ENCODE measurements at regions not wholly inside any gene's neighbourhood (a gene's known extent, or its start where the extent isn't known, plus 50 kb on each side); places are given as distances from the start of the nearest gene placed in this dataset.

DNA sequence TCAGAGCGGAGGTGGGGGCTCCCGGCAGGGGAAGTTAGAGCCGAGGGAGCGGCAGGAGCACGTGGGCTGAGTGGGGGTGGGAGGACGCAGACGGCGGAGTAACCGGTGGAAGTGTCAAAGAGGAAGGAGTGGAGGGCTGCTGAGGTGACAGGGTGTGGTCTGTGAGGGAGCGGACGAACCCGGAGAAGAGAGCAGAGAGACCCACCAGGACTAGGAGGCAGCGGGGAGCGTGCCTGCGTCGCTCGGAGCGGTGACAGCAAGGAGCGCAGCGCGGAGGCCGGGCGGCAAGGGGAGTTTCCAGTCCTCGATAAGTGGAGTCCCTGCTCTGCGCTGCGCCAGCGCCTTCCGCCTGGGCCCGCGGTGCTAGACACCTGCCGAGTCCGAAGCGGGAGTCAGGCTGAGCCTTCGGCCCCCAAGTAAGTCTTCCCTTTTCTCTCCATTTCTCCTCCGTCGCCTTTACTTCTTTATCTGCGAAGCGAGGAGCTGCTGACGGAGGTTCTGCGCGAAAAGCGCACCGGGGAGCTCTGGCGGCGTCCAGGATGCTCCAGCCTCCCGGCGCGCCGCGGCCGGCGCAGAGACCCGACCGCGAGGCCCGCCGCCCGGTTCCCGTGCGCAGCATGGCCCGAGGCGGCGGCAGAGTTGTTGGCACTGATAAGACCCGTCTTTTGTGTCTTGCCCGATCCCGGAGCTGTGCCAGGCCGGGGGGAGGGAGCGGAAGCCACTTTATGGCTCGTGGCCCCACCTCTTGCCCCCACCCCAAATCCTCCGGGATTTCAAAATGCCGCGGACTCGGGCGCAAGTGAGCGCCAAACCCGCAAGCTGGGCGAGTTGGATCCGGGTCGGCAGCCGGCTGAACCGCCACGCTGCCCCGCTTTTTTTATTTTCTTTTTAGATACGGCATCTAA lies 533.0 kb upstream of the SEMA6D start:
- peak; percentile 74 for DNase-seq

DNA sequence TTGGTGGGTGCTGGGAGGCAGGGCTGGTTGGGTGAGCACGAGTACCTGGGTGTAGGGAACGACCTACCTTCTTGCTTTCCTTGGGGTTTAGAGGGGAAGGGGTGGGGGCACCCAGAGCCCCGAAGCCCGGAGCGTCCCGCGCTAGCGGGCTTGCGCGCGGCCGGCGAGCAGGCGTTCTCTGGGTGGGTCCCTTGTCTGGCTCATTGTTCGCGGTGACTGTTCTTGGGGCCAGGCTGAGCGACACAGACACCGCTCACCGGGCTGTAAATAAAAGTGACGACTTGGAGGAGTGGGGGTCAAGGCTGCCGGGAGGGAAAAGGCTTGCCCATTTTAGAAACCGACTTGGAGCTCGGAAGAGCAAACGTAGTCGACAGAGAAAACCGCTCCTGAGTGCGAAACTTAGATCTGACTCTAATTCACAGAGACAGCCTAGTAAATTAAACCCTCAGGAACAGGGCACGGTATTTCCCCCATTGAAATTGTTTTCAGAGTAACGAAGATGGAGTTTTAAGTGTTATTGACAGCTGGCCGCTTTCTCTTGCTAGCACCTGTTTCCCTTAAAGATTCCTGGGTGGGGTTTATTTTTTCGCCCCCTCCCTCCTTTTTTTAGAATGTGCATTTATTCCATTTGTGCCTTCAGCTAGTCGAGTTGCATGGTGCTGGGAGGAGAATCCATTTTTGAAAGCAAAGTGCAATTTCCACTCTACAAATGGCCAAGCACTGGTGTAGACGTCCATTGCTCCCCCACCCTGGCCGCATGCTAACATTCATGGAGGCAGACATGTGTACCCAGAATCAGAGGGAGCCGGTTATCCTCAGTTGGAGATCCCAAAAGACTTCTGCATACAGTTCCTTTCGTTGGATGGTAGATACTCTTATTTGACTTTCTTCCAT lies 532.1 kb upstream of the SEMA6D start:
- peak; percentile 57 for DNase-seq

DNA sequence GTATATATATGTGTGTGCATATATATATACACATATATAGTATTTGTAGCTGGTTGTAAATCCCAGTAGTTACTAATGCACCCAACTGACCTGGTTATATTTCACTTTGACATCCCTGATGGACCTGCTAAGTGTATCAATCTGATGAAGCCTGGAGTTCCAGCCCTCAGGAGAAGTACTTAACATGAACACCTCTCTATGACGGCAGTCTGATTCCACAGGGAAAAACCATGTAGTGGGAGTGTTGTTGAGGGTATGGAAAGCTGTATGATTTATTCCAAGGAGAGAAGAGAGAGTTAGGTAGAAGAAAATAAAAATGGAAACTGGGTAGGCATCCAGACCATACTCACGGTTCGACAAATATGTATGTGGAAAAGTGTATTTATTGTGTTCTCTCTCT lies 531.2 kb upstream of the SEMA6D start:
- no peak for DNase-seq

DNA sequence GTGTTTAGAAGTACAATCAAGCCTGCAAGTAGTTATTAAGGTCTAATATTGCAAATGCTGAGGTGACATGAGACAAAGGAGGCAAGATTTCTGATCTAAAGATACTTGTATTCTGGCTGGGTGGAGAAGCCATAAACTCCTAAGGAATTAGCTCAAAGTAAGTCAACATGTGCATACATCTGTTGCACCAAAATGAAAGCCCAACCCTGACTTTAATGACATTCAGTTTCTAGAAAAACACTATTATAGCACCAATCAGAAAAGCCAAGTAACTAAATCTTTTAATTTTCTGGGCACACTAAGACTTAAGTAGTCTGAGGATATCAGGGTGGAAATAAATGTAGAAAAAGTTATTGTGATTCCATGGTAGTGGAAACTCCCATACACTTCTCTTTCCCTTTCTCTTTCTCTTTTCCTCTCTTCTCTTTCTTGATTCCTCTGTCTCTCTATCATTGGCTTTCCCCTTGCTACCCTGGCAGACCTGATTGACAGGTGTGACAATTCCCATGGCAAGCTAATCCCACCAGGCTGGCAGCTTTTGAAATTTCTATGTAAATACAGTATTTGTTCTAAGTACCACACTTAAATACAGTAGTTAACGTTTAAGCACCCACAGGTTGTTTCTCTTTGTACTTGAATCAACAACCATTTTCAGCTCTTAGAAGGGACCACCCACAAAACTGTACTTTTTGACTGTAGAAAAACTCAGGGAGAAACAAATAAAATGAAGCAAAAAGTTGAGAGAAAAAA lies 528.4 kb upstream of the SEMA6D start:
- DNase-seq = no peak

DNA sequence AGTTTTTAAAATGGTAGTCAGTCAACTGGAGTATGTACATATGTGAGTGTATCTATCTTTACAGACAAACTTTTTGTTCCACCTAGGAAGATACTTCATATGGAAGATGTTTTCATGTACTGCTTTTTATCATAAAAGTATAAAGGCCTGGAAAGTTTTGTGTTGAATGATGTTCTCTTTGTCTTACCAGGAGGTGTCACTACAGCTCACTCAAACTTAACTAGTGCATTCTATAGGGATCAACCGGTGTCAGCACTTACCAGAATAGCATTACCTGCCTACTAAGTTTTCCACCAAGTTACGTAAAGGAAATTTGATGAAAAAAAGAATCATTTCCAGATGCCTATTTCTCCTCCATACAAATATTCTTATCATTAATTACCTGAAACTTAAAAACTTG lies 522.6 kb upstream of the SEMA6D start:
- no peak for DNase-seq

DNA sequence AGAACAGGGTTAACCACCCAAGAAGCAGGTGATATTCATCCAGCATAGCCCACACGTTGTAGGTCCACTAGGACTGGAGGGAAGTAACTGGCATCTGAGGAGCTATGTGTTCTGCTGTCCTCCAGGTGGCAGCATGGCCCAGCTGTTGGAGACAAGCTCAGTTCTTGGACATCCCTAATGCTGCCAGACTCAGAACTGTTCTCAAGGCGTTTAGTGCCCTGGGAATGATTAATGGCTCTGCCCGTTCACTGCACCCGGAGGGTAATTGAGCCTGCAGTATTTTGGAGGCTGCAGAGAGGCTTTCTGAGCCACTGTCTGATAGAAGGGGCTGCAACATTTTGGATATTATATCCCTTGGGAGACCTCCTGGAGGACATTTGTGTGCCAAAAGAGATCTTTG lies 521.3 kb upstream of the SEMA6D start:
- peak; percentile 96 for DNase-seq

DNA sequence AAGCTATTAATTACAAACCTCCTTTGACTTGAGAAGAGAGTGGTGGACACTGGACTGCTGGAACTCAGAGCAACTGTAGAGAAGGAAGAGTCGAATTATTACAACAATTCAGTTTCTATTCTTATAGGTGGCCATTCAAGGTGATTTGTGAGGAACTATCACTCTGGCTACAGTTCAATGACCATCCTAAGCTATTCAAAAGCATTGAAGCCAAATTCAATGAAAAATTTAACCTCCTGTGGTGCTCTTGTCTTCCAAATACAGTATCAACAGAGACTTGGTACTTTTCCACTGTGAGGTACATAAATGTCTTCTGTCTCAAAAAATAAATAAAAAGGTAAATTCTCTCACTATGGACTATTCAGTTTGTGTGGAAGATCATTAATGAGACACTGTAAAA lies 513.3 kb upstream of the SEMA6D start:
- DNase-seq = no peak

DNA sequence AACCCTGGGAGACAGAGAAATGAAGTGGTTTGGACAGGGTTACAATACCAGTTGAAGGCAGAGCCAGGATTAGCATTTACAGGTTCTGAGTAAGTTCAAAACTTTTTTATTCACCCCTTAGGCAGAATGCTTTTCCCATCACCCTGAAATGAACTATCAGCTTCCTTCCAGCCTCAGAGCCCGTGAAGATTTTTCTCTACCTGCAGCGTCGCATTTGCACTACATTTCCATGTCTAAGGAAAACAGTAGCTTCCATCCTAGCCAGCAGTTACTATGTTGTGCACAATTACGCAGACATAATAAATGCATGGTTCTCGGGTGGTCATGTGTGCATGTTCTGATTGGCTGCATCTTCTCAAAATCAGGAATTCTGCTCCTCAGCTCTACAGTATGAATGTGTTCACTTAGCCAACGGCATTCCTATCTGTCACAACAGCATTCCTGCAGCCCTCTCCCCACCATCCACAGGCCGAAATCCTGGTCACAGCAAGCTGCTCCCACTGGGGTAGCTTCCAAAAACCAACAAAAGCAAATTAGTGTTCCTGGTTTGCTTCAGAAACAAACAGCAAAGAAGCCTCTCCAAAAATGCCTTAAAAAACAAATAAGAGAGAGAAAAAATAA lies 510.8 kb upstream of the SEMA6D start:
- peak; percentile 58 for DNase-seq

DNA sequence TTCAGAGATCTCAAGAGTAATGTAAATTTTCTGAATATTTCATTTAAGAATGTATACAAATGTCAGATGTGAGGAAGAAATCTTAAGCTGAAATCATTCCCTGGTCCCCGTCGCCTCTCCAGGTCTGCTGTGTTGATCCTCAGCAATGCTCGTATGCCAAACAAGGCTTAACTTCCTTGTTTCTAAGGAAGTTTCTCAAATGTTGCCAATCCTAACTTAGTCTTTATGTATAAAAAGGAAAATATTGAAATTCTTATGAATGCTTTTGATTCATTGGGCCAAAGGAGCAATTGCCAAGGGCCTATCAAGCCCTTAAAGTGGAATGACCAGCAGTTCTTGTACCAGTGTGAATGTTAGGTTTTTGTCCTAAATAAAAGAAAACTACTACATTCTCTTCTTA lies 507.7 kb upstream of the SEMA6D start:
- DNase-seq = no peak

DNA sequence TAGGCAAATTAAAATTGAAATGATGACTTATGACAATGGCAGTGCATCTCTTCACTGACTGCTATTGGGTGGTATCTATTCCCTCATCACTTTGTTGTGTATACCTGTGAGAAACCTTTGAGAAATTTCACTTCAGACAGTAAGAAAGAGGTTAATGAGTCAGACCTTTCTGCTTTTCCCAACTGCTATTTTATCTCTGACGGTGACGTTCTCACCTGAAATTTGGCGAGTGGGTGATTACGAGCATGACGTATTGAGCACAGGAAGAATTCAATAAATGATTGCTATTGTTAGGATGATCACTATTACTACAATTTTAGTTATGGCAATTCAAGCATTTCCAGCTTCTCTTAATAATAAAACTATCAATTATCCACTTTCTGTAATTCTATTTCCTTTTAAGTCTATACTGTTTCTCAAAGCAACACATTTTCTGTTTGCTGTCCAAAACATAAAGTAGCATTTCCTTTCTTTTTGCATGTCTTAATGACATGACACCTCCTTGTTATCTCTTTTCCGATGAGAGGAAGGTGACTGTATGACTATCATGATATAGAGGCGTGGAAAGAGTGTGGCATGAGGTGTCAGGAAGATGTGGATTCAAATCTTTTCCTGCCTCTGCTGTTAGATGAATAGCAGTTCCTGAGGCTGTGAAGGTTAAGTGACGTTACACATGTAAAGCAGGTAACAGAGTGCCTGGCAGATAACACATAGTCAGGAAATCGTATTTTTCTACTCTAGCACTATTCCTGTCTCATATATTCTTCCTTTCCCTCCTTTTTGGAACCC lies 504.9 kb upstream of the SEMA6D start:
- DNase-seq = no peak

DNA sequence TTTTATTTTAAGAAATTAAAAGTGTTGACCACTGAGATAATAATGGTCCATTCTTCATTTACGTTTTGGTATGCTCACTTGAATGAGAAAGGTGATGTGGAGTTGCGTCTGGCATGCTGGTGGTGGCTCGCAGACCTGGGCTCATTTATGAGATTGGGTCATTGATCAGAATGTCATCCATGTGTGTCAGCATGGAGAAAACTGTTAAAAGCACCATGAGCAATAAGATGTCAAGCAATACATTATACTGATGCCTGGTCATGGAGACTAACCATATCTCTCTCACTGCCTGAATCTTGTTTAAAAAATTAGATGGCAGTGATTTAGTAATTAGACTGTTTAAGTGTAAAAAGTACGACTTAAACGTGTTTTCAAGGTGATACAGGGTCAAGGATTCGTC lies 503.4 kb upstream of the SEMA6D start:
- DNase-seq = no peak

DNA sequence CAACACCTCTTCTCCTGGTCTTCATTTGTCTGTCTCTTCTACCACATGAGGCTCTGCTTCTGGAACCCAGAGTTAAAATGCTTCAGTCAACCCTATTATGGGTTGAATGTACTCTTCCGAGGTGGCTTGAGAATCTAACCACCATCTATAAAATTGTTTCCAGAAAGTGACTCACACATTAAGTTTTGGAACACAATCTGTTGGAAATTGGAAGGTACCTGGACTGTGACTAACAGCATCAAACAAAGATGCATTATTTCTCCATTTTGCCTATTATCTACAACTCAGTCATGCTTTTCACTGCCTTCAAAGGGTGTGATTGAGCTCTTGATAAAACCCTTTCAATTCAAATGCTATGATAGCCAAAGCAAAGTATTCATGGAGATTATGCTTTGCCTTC lies 499.0 kb upstream of the SEMA6D start:
- DNase-seq = no peak

DNA sequence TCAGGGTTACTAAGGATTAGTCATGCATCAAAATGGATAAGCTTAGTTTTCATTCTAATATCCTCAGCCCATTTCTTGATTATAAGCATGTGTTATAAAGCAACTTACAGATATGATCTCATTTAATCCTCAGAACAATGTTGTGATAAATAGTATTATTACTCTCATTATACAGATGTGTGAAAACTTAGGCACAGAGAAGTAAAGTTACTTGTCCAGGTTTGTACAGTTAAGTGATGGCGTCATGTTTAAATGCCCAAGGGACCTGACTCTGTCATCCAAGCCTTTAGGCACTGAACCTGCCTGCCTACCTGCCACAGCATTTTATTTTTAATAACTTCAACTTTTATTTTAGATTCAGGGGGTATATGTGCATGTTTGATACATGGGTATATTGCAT lies 472.9 kb upstream of the SEMA6D start:
- no peak for DNase-seq

DNA sequence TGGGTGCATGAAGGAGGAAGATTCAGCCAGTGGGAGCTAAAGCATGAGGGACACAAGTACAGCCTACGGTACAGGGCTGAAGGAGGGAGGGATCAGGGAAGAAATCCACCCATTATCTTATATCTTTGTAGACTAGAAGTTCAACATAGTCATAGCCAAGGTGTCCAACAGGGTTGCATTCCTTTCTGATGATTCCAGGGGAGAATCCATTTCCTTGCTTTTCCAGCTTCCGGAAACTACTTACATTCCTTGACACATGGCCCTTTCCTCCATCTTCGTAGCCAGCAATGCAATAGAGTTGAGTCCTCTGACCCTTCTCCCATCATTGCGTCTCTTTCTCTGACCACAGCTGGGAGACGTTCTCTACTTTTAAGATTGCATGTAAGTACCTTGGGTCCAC lies 471.0 kb upstream of the SEMA6D start:
- DNase-seq = no peak

DNA sequence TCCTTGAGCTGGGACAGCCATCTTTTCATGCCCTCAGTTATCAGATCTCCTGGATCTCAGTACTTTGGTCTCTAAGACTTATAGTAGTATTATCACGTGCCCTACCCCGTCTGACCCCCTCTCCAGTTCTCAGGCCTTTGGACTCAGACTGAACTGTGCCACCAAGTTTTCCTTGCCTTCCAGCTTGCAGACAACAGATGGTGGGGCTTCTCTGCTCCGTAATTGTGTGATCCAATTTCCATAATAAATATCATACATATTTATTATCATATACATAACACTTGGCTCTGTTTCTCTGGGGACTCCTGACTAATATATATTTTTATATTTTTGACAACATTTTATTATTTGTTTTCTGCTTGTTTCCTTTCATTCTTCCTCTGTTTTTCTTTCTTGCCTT lies 458.8 kb upstream of the SEMA6D start:
- no peak for DNase-seq

DNA sequence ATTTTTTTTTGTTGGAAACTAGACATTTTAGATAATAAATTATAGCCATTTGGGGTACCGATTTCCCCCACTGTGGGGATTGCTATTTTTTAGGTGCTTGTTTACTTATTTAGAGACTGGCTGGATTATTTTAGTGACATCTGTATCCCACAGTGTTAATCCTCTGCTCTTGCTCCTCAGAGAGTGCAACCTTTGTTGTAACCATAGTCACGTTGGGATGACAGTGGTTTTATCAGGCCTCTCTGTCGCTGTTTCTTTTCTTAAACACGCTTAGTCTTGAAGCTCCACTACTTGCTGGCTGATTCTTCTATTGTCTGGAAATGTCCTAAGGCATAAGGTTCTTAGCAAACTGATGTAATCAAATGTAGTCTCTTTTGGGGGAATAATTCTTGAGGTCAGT lies 451.6 kb upstream of the SEMA6D start:
- DNase-seq = no peak

DNA sequence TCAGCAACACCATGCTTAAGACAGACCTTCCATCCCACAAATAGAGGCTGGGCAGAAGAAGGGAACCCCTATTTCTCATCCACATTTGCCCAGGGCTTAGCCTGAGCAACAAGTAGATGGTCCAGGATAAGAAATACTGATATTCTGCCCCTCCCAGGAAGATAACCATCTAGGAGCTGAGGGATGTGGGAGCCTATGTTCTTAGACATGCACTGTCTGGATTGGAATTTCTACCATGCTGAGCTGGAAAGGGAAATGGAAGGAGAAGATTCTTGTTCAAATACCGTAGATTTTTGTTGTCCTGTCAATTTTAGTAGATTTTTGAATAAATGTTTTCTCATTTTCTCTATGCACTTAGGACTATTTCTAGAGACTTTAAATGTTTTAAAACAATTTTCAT lies 450.7 kb upstream of the SEMA6D start:
- DNase-seq = peak; percentile 52

DNA sequence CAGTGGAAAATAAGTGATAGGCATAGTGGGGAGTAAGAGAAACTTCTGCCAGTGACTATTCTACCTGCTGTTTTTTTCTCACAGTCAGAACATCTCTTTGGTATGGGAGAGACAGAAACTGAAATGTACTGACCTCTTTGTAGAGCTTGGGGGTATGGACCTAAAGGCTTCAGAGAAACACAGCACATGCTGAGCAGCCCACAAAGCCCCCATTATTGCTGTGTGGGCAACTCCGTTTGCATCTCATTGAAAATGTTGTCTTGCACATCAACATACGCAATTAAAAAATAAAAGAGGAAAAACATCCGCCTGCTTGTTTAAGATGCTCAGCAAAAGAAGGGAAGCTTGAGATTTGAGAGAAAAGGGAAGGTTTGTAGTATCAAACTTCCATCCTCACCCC lies 443.4 kb upstream of the SEMA6D start:
- DNase-seq = no peak

DNA sequence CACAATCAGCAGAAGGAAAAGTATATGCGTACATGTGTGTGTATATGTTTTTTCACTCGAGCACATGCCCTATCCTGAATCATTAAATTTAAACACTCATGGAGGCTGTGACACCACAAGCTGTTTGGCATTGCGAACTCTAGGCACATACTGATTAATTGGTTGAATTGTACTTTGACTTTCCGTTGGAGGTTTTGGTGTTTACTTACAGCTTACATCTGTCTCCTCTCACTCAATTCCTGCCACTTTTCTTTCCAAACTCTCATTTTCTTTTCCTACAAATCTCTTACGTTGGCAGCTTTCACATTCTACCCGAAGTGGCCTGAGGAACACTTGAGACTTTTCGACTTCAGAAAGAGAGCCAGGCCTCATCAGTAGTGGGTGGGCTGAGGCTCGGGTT lies 434.1 kb upstream of the SEMA6D start:
- no peak for DNase-seq

DNA sequence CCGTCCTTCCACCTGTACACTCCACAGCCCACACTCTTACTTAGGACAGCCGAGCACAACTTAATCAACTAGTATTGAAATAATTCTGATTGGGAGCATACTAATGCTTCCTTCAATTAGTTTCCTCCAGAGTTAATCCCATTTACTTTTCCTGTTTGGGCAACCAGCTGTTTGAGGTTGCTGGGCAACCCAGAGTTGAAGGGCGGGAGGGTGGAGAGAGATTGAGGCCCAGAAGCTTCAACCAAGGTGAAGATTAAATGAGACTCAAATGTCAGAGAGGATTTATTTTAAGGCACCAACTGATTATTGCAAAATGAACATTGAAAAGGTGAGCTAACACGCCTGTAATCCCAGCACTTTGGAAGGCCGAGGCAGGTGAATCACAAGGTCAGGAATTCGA lies 428.5 kb upstream of the SEMA6D start:
- no peak for DNase-seq

DNA sequence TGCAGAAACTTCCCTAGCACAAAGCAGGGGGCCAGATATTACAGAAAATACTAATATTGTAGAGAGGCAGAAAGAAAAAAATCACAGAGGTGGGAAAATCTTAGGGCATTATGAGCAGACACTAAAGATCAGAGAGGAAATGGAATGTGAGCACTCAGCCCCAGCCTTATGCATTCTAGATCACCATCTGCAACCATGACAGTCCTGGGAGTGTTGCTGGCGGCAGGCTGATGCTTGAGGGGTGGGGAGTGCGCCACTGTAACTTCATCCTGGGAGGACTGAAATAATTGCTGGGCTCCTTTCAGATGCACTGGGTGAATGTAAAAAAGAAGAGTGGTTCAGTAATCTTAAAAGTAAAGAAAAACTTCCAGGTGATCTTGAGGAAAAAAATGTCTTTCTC lies 427.6 kb upstream of the SEMA6D start:
- peak; percentile 57 for DNase-seq

DNA sequence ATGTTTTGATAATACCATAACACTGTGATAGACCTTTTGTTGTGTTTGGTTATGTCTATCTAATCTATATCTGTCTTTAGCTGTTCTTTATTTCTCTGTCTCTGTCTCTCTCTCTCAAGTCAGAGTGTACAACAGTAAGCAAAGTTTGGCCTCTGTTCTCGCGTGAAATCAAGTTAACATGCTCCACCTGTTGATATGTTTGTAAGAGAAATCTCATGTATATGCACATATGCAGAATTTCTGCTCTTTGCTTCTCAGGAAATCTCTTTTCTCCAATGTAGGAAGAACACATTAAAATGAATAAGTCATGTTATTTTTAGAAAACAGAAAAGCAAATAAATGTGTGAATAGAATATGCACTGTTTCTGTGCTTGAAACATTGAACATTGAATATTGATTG lies 425.5 kb upstream of the SEMA6D start:
- no peak for DNase-seq
